AG09319 (cell line): ENCODE measurements at regions not wholly inside any gene's neighbourhood (a gene's known extent, or its start where the extent isn't known, plus 50 kb on each side); places are given as distances from the start of the nearest gene placed in this dataset.
"Not testable (repeated sequence)": the region's sequence is repeated elsewhere in the genome, so short reads cannot be mapped to it uniquely, and the experiment has no call there.

Experiments used
- DNase-seq: peaks from one replicate; pipeline ENCODE4 v3.0.0-alpha.2; 2010; ENCODE audit warnings: low read depth; ENCODE audit errors: extremely low read depth
- TF ChIP-seq, protein P1 (sequence below): IDR thresholded peaks from 2 replicates; pipeline ENCODE4 v1.5.1; 2011; ENCODE audit warnings: low read depth, mild to moderate bottlenecking, inconsistent platforms, low read length, moderate library complexity

DNA sequence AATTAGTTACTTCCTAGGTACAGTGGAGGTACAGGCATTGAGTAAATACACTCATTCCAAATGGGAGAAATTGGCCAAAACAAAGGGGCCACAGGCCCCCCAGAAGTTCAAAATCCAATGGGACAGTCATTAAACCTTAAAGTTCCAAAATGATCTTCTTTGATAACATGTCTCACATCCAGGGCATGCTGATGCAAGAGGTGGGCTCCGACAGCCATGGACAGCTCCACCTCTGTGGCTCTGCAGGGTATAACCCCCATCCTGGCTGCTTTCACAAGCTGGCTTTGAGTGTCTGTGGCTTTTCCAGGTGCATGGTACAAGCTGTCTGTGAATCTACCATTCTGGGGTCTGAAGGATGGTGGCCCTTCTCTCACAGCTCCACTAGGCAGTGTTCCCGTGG lies 488.7 kb downstream of the DCDC2C start:
- TF ChIP-seq, protein P1, sequence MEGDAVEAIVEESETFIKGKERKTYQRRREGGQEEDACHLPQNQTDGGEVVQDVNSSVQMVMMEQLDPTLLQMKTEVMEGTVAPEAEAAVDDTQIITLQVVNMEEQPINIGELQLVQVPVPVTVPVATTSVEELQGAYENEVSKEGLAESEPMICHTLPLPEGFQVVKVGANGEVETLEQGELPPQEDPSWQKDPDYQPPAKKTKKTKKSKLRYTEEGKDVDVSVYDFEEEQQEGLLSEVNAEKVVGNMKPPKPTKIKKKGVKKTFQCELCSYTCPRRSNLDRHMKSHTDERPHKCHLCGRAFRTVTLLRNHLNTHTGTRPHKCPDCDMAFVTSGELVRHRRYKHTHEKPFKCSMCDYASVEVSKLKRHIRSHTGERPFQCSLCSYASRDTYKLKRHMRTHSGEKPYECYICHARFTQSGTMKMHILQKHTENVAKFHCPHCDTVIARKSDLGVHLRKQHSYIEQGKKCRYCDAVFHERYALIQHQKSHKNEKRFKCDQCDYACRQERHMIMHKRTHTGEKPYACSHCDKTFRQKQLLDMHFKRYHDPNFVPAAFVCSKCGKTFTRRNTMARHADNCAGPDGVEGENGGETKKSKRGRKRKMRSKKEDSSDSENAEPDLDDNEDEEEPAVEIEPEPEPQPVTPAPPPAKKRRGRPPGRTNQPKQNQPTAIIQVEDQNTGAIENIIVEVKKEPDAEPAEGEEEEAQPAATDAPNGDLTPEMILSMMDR = no peak
- no peak for DNase-seq

DNA sequence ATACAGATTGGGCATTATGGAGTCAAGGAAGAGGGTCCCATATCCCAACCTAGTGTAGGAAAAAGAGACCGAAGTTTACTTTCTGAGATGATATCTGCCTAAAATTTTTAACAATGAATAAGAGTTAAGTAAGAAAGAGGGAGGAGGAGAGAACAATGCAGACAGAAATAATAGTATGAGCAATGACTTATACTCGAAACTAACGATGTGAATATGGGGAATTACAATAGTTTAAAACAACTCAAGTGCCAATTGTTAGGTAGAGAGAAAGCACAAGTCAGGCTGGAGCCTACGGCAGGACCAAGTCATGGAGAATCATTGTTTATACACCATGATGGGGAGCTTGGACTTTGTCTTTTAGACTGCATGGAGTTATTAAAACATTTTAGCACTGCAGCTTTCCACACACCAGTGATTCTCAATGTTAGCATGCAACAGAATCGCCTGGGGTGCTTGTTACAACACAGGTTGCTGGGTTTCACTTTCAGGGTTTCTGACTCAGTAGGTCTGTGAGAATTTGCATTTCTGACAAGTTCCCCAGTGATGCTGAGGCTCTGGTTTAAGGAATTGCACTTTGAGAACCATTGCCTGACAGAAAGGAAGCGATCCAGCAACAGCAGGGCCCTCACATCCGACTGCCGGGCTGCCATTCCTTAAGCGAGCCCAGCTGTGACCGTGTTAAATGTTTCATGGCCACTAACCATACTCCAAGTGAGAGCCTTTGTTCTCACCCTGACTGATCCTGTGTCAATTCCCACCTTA lies 511.2 kb downstream of the DCDC2C start:
- TF ChIP-seq, protein P1 = no peak
- no peak for DNase-seq

DNA sequence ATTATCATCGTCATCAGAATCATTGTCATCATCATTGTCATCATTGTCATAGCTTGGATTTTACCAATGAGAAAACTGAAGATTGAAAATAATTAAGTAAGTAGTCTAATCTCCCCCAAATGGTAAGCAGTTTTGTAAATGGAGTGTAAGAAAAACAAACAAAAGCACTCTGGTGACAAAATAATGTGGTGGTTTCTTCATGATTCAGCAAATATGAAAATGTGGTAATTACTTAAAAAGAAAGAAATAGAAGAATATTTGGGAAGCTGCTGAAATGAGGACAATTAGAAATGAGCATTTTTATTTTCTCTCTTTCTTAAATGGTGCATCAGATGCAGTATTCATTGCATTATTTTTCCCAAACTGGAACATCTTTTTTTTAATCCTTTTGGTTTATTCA lies 514.4 kb downstream of the DCDC2C start:
- DNase-seq = no peak
- TF ChIP-seq, protein P1 = no peak

DNA sequence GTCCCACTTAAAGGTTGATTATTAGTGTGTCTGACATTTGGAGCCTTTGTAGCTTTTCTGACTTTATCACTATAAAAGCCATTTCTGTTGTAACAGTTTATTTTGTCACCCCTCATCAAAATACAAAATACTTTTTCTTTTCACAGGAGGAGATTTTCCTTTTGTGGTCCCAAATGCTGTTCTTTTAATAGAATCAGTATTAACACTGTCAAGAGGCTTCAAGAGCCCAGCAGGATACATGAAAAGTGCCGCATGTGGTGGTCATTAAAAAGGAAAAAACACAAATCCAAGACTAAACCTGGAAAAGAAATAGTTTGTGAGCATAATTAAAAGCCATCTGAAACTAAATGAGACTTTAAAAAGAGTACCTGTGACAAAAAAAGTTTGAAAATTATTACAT lies 515.7 kb downstream of the DCDC2C start:
- no peak for DNase-seq

DNA sequence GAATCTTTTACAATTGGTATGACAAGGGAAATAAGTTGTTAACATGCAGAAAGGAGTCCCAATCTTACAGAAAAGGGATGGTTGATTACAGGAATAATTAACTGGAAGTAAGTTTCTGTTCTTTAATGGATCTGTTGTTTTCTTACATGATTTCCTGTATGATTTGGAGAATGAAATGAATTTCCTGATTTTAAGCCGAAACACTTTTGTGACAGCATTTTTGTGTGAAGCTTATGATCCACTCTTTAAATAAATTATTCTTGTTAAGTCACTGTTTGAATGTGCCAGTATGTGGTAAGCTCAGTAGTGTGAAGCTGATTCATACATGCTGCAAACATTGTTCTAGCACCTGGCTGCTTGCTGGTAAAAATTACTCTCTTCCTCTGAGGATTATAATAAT lies 516.2 kb downstream of the DCDC2C start:
- TF ChIP-seq, protein P1 = no peak
- DNase-seq = no peak

More for the DNA sequence above, 515.7 kb downstream of the DCDC2C start:
- TF ChIP-seq, protein P1 = no peak

- DNase-seq = no peak
- TF ChIP-seq, protein P1 = no peak
Observed at GRCh38 chr2:4221434-4221833, 518.1 kb downstream of the DCDC2C start.

DNA sequence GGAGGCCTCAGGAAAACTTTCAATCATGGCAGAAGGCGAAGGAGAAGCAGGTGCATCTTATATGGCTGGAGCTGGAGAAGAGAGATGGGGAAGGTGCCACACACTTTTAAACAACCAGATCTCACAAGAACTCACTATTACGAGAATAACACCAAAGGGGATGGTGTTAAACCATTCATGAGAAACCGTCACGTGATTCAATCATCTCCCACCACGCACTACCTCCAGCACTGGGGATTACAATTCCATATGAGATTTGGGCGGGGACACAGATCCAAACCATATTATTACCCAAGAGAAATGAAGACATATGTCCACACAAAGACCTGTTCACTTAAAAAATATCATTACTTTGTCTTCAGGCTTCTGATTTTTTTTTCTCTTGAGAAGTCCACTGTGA lies 518.5 kb downstream of the DCDC2C start:
- no peak for DNase-seq
- TF ChIP-seq, protein P1 = no peak

DNA sequence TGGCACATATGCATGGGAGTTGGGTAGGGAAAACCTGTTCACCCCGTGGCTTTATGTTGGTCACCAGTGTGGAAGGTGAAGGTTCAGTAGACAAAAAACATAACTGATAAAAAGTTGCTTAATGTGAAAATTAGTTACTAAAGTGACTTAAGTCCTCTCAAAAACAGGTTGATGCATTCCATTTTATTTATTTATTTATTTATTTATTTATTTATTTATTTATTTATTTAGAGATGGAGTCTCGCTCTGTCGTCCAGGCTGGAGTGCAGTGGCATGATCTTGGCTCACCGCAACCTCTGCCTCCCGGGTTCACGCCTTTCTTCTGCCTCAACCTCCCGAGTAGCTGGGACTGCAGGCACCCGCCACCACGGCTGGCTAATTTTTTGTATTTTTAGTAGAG lies 541.0 kb downstream of the DCDC2C start:
- DNase-seq = not testable (repeated sequence)
